Fibroblast of lung (primary cell): ENCODE measurements at regions not wholly inside any gene's neighbourhood (a gene's known extent, or its start where the extent isn't known, plus 50 kb on each side); places are given as distances from the start of the nearest gene placed in this dataset.

Source experiments
- DNase-seq, 2 donors: peaks; one replicate each; pipeline versions ENCODE4 v3.0.0 to v3.0.0-alpha.2; 2010; ENCODE audit warnings: low read depth in 2 of 2
- H2AFZ ChIP-seq: 2 replicates; pipeline ENCODE4 v1.5.1; 2012; ENCODE audit warnings: low read length, control low read depth, inconsistent platforms
- H3K27ac ChIP-seq: 2 replicates; pipeline ENCODE4 v1.5.1; 2011; ENCODE audit warnings: low read length, control low read depth; ENCODE audit not compliant: insufficient read depth
- H3K27me3 ChIP-seq: 2 replicates; pipeline ENCODE4 v1.5.1; 2011; ENCODE audit warnings: mild to moderate bottlenecking, low read length; ENCODE audit not compliant: control insufficient read depth, insufficient read depth
- H3K36me3 ChIP-seq: 2 replicates; pipeline ENCODE4 v1.5.1; 2011; ENCODE audit warnings: low read length; ENCODE audit not compliant: control insufficient read depth, insufficient read depth
- H3K4me1 ChIP-seq: 2 replicates; pipeline ENCODE4 v1.5.1; 2011; ENCODE audit warnings: low read length; ENCODE audit not compliant: control insufficient read depth, insufficient read depth; ENCODE audit errors: extremely low read depth
- H3K4me2 ChIP-seq: 2 replicates; pipeline ENCODE4 v1.5.1; 2011; ENCODE audit warnings: low read length, control low read depth; ENCODE audit not compliant: insufficient read depth; ENCODE audit errors: extremely low read depth
- H3K4me3 ChIP-seq, 4 experiments: fragments of 200-600 bp in 1 of 4; sonication (generic) in 1 of 4; replicated peaks in 1 of 4; 2 replicates each; pipeline ENCODE4 v1.5.1; 2011 to 2016; ENCODE audit warnings: low read length in 4 of 4, low read depth in 3 of 4, mild to moderate bottlenecking in 3 of 4, control low read depth in 2 of 4, inconsistent platforms in 1 of 4, mixed read lengths in 1 of 4; ENCODE audit not compliant: insufficient read depth in 1 of 4; ENCODE audit errors: control extremely low read depth in 1 of 4
- H3K79me2 ChIP-seq: 2 replicates; pipeline ENCODE4 v1.5.1; 2012; ENCODE audit warnings: mild to moderate bottlenecking, low read length, inconsistent platforms; ENCODE audit not compliant: control insufficient read depth, insufficient read depth
- H3K9ac ChIP-seq: 2 replicates; pipeline ENCODE4 v1.5.1; 2011; ENCODE audit warnings: mild to moderate bottlenecking, low read length, control low read depth; ENCODE audit not compliant: insufficient read depth
- H3K9me3 ChIP-seq: 2 replicates; pipeline ENCODE4 v1.5.1; 2012; ENCODE audit warnings: low read depth, low read length; ENCODE audit not compliant: control insufficient read depth, insufficient read depth
- H4K20me1 ChIP-seq: 2 replicates; pipeline ENCODE4 v1.5.1; 2011; ENCODE audit warnings: low read length; ENCODE audit not compliant: control insufficient read depth, insufficient read depth; ENCODE audit errors: extremely low read depth
- CTCF ChIP-seq, 2 donors: IDR thresholded peaks in 1 of 2; conservative IDR thresholded peaks in 1 of 2; 1 replicate in 1 of 2; 2 replicates in 1 of 2; pipeline ENCODE4 v1.5.1; 2011 to 2012; ENCODE audit warnings: low read length in 2 of 2, control low read depth in 1 of 2, inconsistent platforms in 1 of 2, low read depth in 1 of 2, mild to moderate bottlenecking in 1 of 2
- EZH2 ChIP-seq: IDR thresholded peaks from 2 replicates; pipeline ENCODE4 v1.5.1; 2012; ENCODE audit warnings: low read length, control low read depth, mild to moderate bottlenecking; ENCODE audit errors: missing control alignments

- no peak overlapping the region for H3K27ac ChIP-seq
These were observed 196.8 kb downstream of the GLI2 start for GRCh38 chr2:120932472-120932871.

GRCh38 chr2:120932881-120933280 is 197.2 kb downstream of the GLI2 start:
- no peak overlapping the region for H3K27ac ChIP-seq
- peaks cover 44% of the 10 kb centered on the region for H3K4me1 ChIP-seq
- no peak overlapping the region for H2AFZ ChIP-seq

More at GRCh38 chr2:120932472-120932871, 196.8 kb downstream of the GLI2 start:
- no peak for TF ChIP-seq EZH2
- TF ChIP-seq CTCF (conservative IDR thresholded peaks at IDR 0.05 in 1 of 2, IDR thresholded peaks at IDR 0.05 in 1 of 2; ENCODE audit: low read depth in 1 of 2, low read length in 2 of 2): no peak
- H3K27me3 ChIP-seq: no peaks in the 10 kb centered on the region
- H3K36me3 ChIP-seq: peaks cover 2% of the 10 kb centered on the region
- no peaks in the 10 kb centered on the region for H4K20me1 ChIP-seq
- no peak overlapping the region for H3K4me2 ChIP-seq
- no peak overlapping the region for H3K4me3 ChIP-seq
- peaks cover 41% of the 10 kb centered on the region for H3K4me1 ChIP-seq
- H3K9me3 ChIP-seq: no peaks in the 10 kb centered on the region
- DNase-seq: peak in 1 of 2 donors; percentile 58
- H3K9ac ChIP-seq: no peak overlapping the region
- H2AFZ ChIP-seq: no peak overlapping the region
- peaks cover 6% of the 10 kb centered on the region for H3K79me2 ChIP-seq

More at GRCh38 chr2:120932881-120933280, 197.2 kb downstream of the GLI2 start:
- DNase-seq: no peak
- Histone ChIP-seq H3K9ac (no peak overlapping the region), H3K79me2 (peaks cover 6% of the 10 kb centered on the region), H3K4me3 (no peak overlapping the region), H3K9me3 (no peaks in the 10 kb centered on the region), H3K27me3 (no peaks in the 10 kb centered on the region), H3K4me2 (no peak overlapping the region), H3K36me3 (peaks cover 2% of the 10 kb centered on the region), H4K20me1 (no peaks in the 10 kb centered on the region)
- TF ChIP-seq EZH2 (no peak), CTCF (conservative IDR thresholded peaks at IDR 0.05 in 1 of 2, IDR thresholded peaks at IDR 0.05 in 1 of 2; ENCODE audit: low read depth in 1 of 2, low read length in 2 of 2) (no peak)
